SU-DHL-6 (cell line): ENCODE measurements at regions not wholly inside any gene's neighbourhood (a gene's known extent, or its start where the extent isn't known, plus 50 kb on each side); places are given as distances from the start of the nearest gene placed in this dataset.

Experiments used
- EZH2phosphoT487 ChIP-seq: fragments of 200-600 bp; sonication (generic), shearing (Covaris generic); conservative IDR thresholded peaks from 2 replicates; pipeline ENCODE4 v1.6.1; 2018; ENCODE audit warnings: mild to moderate bottlenecking, antibody characterized with exemption, low read length, moderate library complexity, mixed read lengths
- TF ChIP-seq, protein P1 (sequence below): fragments of 200-600 bp; sonication (generic); IDR thresholded peaks from one replicate; pipeline ENCODE4 v1.5.1; 2017; ENCODE audit warnings: antibody characterized with exemption, mild to moderate bottlenecking, low read length, moderate library complexity; ENCODE audit not compliant: insufficient read depth, poor library complexity, severe bottlenecking

DNA sequence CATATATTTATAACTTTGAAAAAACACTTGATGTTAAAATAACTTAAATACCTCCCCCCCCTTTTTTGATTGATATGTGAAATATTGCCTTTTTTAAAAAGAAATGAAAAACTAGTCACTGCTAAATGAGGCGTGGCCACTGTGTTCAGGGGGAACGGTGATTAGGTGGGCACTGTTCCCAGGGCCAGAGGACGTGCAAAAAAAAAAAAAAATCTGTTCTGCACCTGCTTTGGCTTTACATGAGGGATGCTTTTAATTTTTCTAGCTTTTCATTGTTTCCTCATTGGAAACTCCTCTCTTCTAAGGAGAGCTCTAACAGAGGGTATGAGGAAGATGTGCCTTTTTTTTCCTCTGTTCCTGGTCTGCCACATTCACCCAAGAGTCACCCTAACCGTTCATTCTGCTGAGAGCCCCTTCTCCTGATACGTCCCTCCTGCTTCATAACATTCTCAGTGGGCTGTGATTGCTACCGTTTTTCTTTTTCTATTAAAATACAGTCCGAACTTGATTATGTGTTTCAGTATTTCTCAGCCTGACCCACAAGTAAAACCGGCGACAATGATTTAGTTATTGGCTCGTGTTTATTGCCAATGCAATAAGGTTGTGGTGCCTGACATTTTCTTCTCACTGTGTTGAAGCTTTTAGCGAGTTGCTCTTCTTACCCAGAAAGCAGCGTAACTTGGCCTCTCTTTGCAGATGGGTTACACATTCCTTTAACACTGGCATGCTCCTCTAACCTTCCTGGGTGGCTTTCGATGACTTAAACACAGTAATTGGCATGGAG is 64.8 kb upstream of the ZNF536 start:
- TF ChIP-seq, protein P1, sequence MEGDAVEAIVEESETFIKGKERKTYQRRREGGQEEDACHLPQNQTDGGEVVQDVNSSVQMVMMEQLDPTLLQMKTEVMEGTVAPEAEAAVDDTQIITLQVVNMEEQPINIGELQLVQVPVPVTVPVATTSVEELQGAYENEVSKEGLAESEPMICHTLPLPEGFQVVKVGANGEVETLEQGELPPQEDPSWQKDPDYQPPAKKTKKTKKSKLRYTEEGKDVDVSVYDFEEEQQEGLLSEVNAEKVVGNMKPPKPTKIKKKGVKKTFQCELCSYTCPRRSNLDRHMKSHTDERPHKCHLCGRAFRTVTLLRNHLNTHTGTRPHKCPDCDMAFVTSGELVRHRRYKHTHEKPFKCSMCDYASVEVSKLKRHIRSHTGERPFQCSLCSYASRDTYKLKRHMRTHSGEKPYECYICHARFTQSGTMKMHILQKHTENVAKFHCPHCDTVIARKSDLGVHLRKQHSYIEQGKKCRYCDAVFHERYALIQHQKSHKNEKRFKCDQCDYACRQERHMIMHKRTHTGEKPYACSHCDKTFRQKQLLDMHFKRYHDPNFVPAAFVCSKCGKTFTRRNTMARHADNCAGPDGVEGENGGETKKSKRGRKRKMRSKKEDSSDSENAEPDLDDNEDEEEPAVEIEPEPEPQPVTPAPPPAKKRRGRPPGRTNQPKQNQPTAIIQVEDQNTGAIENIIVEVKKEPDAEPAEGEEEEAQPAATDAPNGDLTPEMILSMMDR = no peak
- no peak for TF ChIP-seq EZH2phosphoT487
